KMS-11 (cell line): ENCODE measurements at regions not wholly inside any gene's neighbourhood (a gene's known extent, or its start where the extent isn't known, plus 50 kb on each side); places are given as distances from the start of the nearest gene placed in this dataset.

ENCODE experiments used
- H2AFZ ChIP-seq: fragments of 200-600 bp; sonication (generic); 2 replicates; pipeline ENCODE4 v1.6.1; 2016; ENCODE audit warnings: antibody characterized with exemption, mixed run types, low read depth
- H3K27ac ChIP-seq: fragments of 200-600 bp; sonication (generic); 2 replicates; pipeline ENCODE4 v1.6.1; 2016; ENCODE audit warnings: mild to moderate bottlenecking, mixed run types
- H3K27me3 ChIP-seq: fragments of 200-600 bp; sonication (generic); 2 replicates; pipeline ENCODE4 v1.6.1; 2017; ENCODE audit warnings: mild to moderate bottlenecking, low read depth, mixed run types, moderate library complexity; ENCODE audit not compliant: insufficient read depth
- H3K36me3 ChIP-seq: fragments of 200-600 bp; sonication (generic); 2 replicates; pipeline ENCODE4 v1.6.1; 2017; ENCODE audit warnings: mild to moderate bottlenecking, mixed run types; ENCODE audit not compliant: insufficient read depth
- H3K4me1 ChIP-seq: fragments of 200-600 bp; sonication (generic); 2 replicates; pipeline ENCODE4 v1.6.1; 2016; ENCODE audit warnings: mild to moderate bottlenecking, low read depth, mixed run types; ENCODE audit not compliant: poor library complexity, severe bottlenecking
- H3K4me2 ChIP-seq: fragments of 200-600 bp; sonication (generic); 2 replicates; pipeline ENCODE4 v1.7.0; 2016; ENCODE audit warnings: mild to moderate bottlenecking, mixed run types
- H3K4me3 ChIP-seq: fragments of 200-600 bp; sonication (generic); IDR thresholded peaks from 2 replicates; pipeline ENCODE4 v1.6.1; 2017; ENCODE audit warnings: low read depth, low read length, mixed read lengths; ENCODE audit not compliant: insufficient read depth
- H3K79me2 ChIP-seq: fragments of 200-600 bp; sonication (generic); 2 replicates; pipeline ENCODE4 v1.6.1; 2016; ENCODE audit warnings: low read depth, mixed run types; ENCODE audit not compliant: insufficient read depth
- H3K9ac ChIP-seq: fragments of 200-600 bp; sonication (generic); 2 replicates; pipeline ENCODE4 v1.6.1; 2016; ENCODE audit warnings: mild to moderate bottlenecking, mixed run types
- H4K20me1 ChIP-seq: fragments of 200-600 bp; sonication (generic); 2 replicates; pipeline ENCODE4 v1.6.1; 2016; ENCODE audit warnings: mild to moderate bottlenecking, mixed run types; ENCODE audit not compliant: insufficient read depth
- TF ChIP-seq, protein P1 (sequence below): fragments of 200-600 bp; sonication (generic); conservative IDR thresholded peaks from 2 replicates; pipeline ENCODE4 v1.6.1; 2017; ENCODE audit warnings: low read depth, mild to moderate bottlenecking, antibody characterized with exemption, low read length, moderate library complexity, mixed read lengths

DNA sequence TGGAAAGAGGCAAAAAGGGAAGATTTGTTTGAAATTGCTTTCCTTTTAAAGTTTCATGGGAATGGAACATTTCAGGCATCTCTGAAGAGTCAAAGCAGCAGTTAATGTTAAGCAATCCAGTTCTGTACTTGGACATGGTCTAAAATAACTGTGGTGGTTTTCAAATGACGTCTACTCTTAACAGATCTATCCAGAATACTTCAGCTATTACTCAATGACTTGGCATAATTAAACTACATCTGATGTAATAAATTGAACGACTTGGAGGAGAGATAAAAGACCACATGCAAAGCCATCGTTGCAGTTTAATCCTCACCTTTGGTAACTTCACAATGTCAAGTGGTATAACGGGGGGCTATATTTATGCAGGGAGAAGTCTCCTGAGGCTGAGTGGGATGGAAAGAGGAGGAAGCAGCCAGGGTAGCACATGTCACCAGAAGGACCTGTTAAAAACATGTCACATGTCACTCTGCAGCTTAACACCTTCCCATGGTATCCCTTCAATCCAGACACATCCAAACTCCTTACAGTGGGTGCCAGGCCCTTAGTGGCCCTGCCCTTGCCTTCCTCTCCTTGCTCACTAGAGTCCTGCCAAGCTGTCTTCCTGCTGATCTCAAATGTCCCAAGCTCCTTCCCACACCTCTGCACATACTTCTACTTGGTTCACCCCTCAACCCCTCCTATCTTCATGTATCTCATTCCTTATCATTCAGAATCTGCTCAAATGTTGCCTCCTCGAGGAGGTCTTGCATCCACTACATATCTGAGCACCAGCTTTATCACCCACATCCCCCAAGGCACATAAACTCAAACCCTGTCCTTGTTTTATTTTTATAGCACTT is 327.8 kb downstream of the SUCLA2 start:
- no peaks in the 10 kb centered on the region for H4K20me1 ChIP-seq
- H3K27me3 ChIP-seq, result no peaks in the 10 kb centered on the region
- H3K9ac ChIP-seq, result no peak overlapping the region
- no peak overlapping the region for H3K4me3 ChIP-seq
- no peak overlapping the region for H3K27ac ChIP-seq
- no peaks in the 10 kb centered on the region for H3K79me2 ChIP-seq
- H3K36me3 ChIP-seq, result no peaks in the 10 kb centered on the region
- no peak overlapping the region for H2AFZ ChIP-seq
- TF ChIP-seq, protein P1, sequence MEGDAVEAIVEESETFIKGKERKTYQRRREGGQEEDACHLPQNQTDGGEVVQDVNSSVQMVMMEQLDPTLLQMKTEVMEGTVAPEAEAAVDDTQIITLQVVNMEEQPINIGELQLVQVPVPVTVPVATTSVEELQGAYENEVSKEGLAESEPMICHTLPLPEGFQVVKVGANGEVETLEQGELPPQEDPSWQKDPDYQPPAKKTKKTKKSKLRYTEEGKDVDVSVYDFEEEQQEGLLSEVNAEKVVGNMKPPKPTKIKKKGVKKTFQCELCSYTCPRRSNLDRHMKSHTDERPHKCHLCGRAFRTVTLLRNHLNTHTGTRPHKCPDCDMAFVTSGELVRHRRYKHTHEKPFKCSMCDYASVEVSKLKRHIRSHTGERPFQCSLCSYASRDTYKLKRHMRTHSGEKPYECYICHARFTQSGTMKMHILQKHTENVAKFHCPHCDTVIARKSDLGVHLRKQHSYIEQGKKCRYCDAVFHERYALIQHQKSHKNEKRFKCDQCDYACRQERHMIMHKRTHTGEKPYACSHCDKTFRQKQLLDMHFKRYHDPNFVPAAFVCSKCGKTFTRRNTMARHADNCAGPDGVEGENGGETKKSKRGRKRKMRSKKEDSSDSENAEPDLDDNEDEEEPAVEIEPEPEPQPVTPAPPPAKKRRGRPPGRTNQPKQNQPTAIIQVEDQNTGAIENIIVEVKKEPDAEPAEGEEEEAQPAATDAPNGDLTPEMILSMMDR, result no peak
- no peak overlapping the region for H3K4me2 ChIP-seq
- no peaks in the 10 kb centered on the region for H3K4me1 ChIP-seq

DNA sequence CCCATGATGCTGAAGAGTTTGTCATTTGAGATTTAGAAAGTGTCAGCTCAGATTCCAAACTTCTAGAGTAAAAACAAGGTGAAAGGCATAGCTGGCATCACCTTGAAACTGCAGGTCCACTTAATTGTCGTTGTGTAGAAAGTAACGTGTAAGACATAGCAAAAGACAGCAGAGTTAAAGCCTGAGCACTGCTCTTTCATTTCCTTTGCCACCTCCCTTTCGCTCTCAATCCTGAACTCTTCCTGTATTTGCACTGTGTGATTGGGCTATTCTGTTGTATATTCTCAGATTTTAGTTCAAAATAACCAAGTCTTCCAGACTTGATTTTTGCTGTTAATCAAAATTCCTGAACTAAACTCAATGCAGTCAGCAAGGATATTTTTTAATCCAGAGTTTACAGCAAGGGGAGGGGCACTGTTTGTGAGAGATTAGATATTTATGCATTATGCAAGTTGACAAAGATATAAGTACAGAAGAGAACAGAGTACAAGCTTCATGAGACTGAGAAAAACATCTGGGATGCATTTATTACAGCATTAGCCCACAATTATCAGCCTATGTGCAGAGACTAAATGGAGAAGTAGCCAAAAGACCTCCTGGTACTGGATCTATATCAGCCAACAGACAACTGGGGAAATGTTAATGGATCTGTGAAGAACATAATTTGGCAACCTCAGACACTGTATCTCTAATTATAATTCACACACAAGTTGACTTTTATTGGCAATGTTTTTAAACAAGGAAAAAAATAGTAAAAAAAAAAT is 328.6 kb downstream of the SUCLA2 start:
- no peaks in the 10 kb centered on the region for H3K4me1 ChIP-seq
- H3K79me2 ChIP-seq, result no peaks in the 10 kb centered on the region
- TF ChIP-seq, protein P1, result no peak
- no peak overlapping the region for H3K4me2 ChIP-seq
- H2AFZ ChIP-seq, result no peak overlapping the region
- H3K9ac ChIP-seq, result no peak overlapping the region
- H3K36me3 ChIP-seq, result no peaks in the 10 kb centered on the region
- no peak overlapping the region for H3K4me3 ChIP-seq
- H3K27me3 ChIP-seq, result no peaks in the 10 kb centered on the region
- no peak overlapping the region for H3K27ac ChIP-seq
- no peaks in the 10 kb centered on the region for H4K20me1 ChIP-seq

DNA sequence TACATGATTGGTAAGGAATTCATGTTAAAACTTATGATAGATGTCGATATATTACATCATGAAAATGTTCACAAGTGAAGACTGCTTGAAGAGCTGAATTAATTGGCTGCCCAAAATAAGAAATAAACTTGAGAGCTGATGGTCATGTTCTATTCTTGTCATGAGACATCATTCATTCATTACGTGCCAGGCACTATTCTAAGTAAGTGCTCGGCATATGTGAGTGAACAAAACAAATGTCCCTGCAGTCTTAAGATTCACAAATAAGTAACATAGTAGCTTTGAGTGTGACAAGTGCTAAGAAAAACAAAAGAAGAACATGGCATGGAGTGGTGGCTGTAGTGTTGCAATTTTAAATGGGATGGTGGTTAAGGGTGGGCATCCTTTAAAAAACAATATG is 329.3 kb downstream of the SUCLA2 start:
- Histone ChIP-seq H2AFZ (no peak overlapping the region), H3K27me3 (no peaks in the 10 kb centered on the region), H3K4me3 (no peak overlapping the region), H3K9ac (no peak overlapping the region), H3K4me1 (no peaks in the 10 kb centered on the region), H3K79me2 (no peaks in the 10 kb centered on the region), H3K27ac (no peak overlapping the region), H3K36me3 (no peaks in the 10 kb centered on the region), H4K20me1 (no peaks in the 10 kb centered on the region), H3K4me2 (no peak overlapping the region)
- TF ChIP-seq, protein P1, result no peak

DNA sequence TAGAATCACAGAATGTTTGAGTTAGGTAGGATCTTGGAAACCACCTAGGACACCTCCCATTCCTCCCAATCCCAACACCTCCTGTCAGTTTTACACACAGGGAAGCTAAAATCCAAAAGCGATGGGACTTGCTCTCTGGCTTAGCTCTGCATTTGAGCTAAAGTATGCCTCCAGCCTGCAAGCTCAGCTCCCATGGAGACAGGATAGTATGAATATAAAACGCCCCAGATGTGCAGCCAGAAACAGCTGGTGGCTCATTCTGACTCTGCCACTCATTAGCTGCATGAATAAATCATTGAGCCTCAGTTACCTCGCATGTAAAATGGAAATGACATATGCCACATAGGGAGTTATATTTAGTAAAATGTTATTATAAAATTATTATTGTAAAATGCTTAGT is 336.0 kb downstream of the SUCLA2 start:
- Histone ChIP-seq H3K4me3 (no peak overlapping the region), H3K27ac (no peak overlapping the region), H3K79me2 (no peaks in the 10 kb centered on the region), H3K4me1 (no peaks in the 10 kb centered on the region), H3K27me3 (no peaks in the 10 kb centered on the region), H3K9ac (no peak overlapping the region), H3K4me2 (no peak overlapping the region), H3K36me3 (no peaks in the 10 kb centered on the region), H2AFZ (no peak overlapping the region), H4K20me1 (no peaks in the 10 kb centered on the region)
- TF ChIP-seq, protein P1, result no peak
